ENCODE measurements at regions not wholly inside any gene's neighbourhood (a gene's known extent, or its start where the extent isn't known, plus 50 kb on each side); places are given as distances from the start of the nearest gene placed in this dataset.

GRCh38 chr4:183772361-183772760 is 113.3 kb downstream of the TRAPPC11 start:
- Histone ChIP-seq H3K4me3 (no peak overlapping the region), H3K36me3 (replicated peaks in 1 of 2; ENCODE audit: insufficient read depth in 1 of 2, low read depth in 2 of 2) (no peaks in the 10 kb centered on the region), H3K9me3 (no peaks in the 10 kb centered on the region), H3K27me3 (no peaks in the 10 kb centered on the region), H3K27ac (no peak overlapping the region), H3K4me1 (no peaks in the 10 kb centered on the region)
- no peak for ATAC-seq
- TF ChIP-seq CTCF (IDR thresholded peaks at IDR 0.05) (no peak), POLR2A (IDR thresholded peaks at IDR 0.05) (no peak)
- WGBS, 2 donors, result 100% methylated on average over 1 of the region's 1 CpG
- no peak for DNase-seq
- intact Hi-C loops (cut with DNase I), result no loop called here

GRCh38 chr4:183773790-183774189 is 114.7 kb downstream of the TRAPPC11 start:
- H3K36me3 ChIP-seq (replicated peaks in 1 of 2; ENCODE audit: insufficient read depth in 1 of 2, low read depth in 2 of 2), result no peaks in the 10 kb centered on the region
- no peak overlapping the region for H3K4me3 ChIP-seq
- ATAC-seq (no peak), DNase-seq (no peak)
- H3K9me3 ChIP-seq, result no peaks in the 10 kb centered on the region
- H3K4me1 ChIP-seq, result no peaks in the 10 kb centered on the region
- intact Hi-C loops (cut with DNase I), result no loop called here
- no peak overlapping the region for H3K27ac ChIP-seq
- WGBS, 2 donors, result 57 to 60% methylated on average over 5 of the region's 5 CpGs
- H3K27me3 ChIP-seq, result no peaks in the 10 kb centered on the region
- no peak for TF ChIP-seq POLR2A (IDR thresholded peaks at IDR 0.05)
- no peak for TF ChIP-seq CTCF (IDR thresholded peaks at IDR 0.05)

GRCh38 chr4:183783306-183783705 is 121.8 kb upstream of the STOX2 start:
- no peaks in the 10 kb centered on the region for H3K36me3 ChIP-seq (replicated peaks in 1 of 2; ENCODE audit: insufficient read depth in 1 of 2, low read depth in 2 of 2)
- intact Hi-C loops (cut with DNase I), result no loop called here
- no peaks in the 10 kb centered on the region for H3K9me3 ChIP-seq
- no peak for ATAC-seq
- no peak for DNase-seq
- no peaks in the 10 kb centered on the region for H3K27me3 ChIP-seq
- H3K27ac ChIP-seq, result no peak overlapping the region
- WGBS, 2 donors, result 93 to 98% methylated on average over 4 of the region's 4 CpGs
- H3K4me3 ChIP-seq, result no peak overlapping the region
- TF ChIP-seq CTCF (IDR thresholded peaks at IDR 0.05) (no peak), POLR2A (IDR thresholded peaks at IDR 0.05) (no peak)
- peaks cover 17% of the 10 kb centered on the region for H3K4me1 ChIP-seq

DNA sequence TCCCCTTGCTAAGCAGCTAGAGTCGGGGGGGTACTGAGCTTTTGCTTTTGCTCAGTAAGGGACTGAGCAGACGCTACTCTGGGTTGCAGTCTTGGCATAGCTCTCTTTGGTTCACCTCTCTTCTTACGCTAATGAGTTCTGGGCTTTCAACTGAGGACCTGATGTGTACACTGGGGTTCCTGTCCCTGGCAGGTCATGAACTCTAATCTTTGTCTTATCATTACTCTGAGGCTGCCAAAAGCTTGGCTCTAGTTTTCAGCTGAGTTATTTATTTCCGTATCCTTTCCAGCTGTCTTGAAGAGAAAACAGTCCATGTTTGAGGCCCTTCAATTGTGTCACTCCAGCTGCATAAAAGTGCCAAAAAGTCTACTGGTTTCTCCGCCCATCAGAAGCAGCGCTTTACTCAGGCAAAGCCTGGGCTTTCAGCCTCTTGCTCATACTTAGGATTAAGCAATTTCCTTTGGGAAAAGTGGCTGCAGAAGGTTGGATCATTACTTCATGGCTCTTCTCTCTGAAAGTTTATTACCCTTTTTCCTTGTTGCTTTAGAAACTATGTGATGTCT is 121.0 kb upstream of the STOX2 start:
- WGBS, 2 donors, result 38% methylated on average over 6 of the region's 6 CpGs
- Histone ChIP-seq H3K27ac (peak overlapping the region in 2 of 4 donors; percentile 14 to 40), H3K4me1 (peaks cover 17% of the 10 kb centered on the region), H3K4me3 (no peak overlapping the region), H3K36me3 (replicated peaks in 1 of 2; ENCODE audit: insufficient read depth in 1 of 2, low read depth in 2 of 2) (no peaks in the 10 kb centered on the region), H3K9me3 (no peaks in the 10 kb centered on the region), H3K27me3 (no peaks in the 10 kb centered on the region)
- TF ChIP-seq POLR2A (IDR thresholded peaks at IDR 0.05) (no peak), CTCF (IDR thresholded peaks at IDR 0.05) (no peak)
- intact Hi-C loops (cut with DNase I), result no loop called here
- DNase-seq, result peak in 1 of 4 donors; percentile 36
- peak; percentile 68 for ATAC-seq

DNA sequence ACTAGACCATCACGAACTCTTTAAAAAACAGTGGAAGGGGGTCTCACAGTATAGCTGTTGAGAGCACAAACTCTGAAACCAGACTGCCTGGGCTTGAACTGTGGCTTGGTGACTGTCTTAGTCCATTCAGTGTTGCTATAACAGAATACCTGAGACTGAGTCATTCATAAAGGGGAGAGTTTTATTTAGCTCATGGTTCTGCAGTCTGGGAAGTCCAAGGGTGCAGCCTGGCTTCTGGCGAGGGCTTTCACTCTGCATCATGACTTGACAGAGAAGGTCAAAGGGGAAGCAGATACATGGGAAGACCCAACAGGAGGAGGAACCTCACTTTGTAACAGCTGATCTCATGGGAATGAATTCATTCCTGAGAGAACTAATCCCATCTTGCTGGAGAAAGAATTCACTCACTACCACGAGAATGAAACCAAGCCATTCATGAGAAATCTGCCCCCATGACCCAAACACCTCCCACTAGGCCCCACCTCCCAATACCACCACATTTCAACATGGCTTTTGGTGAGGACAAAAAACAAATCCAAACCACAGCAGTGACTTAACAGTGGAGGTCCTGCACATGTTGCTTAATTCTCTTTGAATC is 116.7 kb upstream of the STOX2 start:
- TF ChIP-seq POLR2A (IDR thresholded peaks at IDR 0.05), result no peak
- no peak for TF ChIP-seq CTCF (IDR thresholded peaks at IDR 0.05)
- Histone ChIP-seq H3K4me3 (no peak overlapping the region), H3K9me3 (no peaks in the 10 kb centered on the region), H3K4me1 (peaks cover 22% of the 10 kb centered on the region), H3K27me3 (no peaks in the 10 kb centered on the region), H3K27ac (no peak overlapping the region), H3K36me3 (replicated peaks in 1 of 2; ENCODE audit: insufficient read depth in 1 of 2, low read depth in 2 of 2) (no peaks in the 10 kb centered on the region)
- 71 to 77% methylated on average over 3 of the region's 3 CpGs for WGBS, 2 donors
- ATAC-seq (no peak), DNase-seq (no peak)
- intact Hi-C loops (cut with DNase I), result no loop called here

All from body of pancreas (tissue), 4 donors.